ENCODE measurements at regions not wholly inside any gene's neighbourhood (a gene's known extent, or its start where the extent isn't known, plus 50 kb on each side); places are given as distances from the start of the nearest gene placed in this dataset.

- no peak for TF ChIP-seq CTCF (conservative IDR thresholded peaks at IDR 0.05; ENCODE audit: low read depth, low read length)
- no peak for TF ChIP-seq EZH2 (IDR thresholded peaks at IDR 0.05; ENCODE audit: borderline replicate concordance, low read depth, low read length, poor library complexity, severe bottlenecking)
Observed at GRCh38 chrX:26007462-26007861, 130.7 kb upstream of the MAGEB18 start.
